Kasumi-1 (cell line): ENCODE measurements at regions not wholly inside any gene's neighbourhood (a gene's known extent, or its start where the extent isn't known, plus 50 kb on each side); places are given as distances from the start of the nearest gene placed in this dataset.
A peak's percentile ranks its signal among the peaks of the same experiment; 100 is the strongest.
"Not testable (repeated sequence)": the region's sequence is repeated elsewhere in the genome, so short reads cannot be mapped to it uniquely, and the experiment has no call there.

Source experiments
- DNase-seq, 2 experiments: peaks; one replicate each; lab custom pipeline; 2025; lab: John Stamatoyannopoulos, UW

GRCh38 chr2:172287605-172288315, 139.6 kb upstream of the ITGA6 start:
- DNase-seq: no peak

- DNase-seq: no peak
These were observed 138.8 kb upstream of the ITGA6 start for GRCh38 chr2:172288603-172289002.

DNA sequence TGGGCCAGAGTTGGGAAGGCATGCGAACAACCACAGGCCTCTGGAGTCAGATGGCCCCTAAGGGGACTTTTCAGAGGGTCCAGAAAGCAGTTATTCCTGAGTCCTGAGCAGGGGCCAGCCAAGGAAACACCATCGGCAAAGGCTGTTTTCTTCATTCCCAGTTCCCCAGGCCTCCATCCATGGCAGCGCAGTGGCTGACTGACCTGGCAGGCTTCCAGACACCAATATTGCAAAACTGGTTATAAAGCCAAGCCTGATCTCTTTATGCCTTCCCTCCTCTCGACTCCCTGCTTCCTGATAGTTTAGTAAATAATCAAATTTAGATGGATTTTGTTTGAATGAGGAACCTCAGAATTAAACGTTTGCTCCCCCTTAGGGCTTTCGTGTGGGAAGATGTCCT, 133.4 kb upstream of the ITGA6 start:
- DNase-seq: peak; percentile 66 to 67

DNA sequence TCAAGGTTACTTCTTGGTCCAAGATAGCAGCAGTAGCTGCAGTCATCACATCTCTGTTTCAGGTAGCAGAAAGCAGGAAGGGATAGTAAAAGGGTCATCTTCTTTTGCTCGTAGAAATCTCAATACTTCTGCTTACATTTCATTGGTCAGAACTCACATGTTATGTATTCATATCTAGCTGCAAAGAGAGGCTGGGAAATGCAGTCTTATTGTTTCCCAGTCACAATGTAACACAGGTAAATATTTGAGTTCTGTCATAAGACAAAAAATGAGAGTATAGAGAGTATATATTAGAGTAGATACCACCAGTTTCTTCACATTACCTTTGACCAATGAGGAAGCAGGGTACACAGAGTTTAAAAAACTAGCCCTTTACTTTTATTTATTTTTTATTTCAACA, 132.4 kb upstream of the ITGA6 start:
- DNase-seq: no peak

DNA sequence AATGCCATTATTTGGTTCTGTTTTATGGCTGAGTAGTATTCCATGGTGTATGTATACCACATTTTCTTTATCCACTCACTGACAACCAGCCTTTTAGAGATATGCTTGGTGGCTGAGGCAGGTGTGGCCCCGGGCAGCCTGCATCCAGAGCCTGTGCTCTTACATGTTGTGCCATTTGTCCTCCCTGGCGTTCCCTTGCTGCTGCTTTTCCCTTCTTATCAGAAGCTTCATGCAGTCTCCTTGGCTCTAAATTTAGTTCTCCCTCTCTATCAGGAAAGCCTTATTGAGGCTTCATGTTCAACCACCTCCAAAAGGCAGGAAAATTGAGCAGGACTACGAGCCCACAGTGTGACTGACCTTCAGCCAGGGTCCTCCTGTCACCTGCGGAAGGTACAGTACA, 131.7 kb upstream of the ITGA6 start:
- no peak for DNase-seq

GRCh38 chr2:172296267-172297046, 130.9 kb upstream of the ITGA6 start:
- no peak for DNase-seq

GRCh38 chr2:172297531-172297930, 129.9 kb upstream of the ITGA6 start:
- no peak for DNase-seq

GRCh38 chr2:172297950-172298349, 129.4 kb upstream of the ITGA6 start:
- no peak for DNase-seq

- no peak for DNase-seq
These were observed 127.6 kb upstream of the ITGA6 start for GRCh38 chr2:172299741-172300140.

DNA sequence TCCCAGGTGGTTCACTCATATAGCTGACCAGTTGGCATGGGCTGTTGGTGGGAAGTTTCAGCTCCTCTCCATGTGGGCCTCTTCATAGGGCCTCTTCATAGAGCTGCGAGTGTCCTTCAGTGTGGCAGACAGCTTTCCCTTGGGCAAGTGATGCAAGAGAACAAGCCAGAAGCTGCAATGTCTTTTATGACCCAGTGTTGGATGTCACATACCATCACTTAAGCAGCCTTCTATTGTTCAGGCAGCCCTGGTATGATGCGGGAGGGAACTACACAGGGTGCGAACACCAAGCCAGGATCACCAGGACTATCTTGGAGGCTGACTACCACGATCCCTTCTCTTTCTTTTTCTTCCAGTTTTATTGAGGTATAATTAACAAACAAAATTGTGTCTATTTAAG, 126.5 kb upstream of the ITGA6 start:
- no peak for DNase-seq

DNA sequence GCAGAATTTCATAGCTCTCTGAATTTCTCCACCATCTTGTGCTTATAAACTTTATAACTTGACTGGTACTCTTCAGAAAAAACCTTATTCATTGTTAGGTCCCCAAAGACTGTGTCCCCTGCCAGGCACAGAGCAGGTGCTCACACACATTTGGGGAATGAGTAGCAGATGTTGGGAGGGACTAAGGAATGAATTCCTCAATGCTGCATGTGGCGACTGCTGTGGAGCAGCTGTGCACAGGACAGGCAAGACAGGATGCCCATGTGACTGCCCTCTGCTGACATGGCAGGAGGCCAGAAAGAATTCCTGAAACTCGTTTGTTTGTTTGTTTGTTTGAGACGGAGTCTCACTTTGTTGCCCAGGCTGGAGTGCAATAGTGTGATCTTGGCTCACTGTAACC, 122.3 kb upstream of the ITGA6 start:
- DNase-seq: no peak

GRCh38 chr2:172307800-172308199, 119.6 kb upstream of the ITGA6 start:
- peak; percentile 27 to 32 for DNase-seq

DNA sequence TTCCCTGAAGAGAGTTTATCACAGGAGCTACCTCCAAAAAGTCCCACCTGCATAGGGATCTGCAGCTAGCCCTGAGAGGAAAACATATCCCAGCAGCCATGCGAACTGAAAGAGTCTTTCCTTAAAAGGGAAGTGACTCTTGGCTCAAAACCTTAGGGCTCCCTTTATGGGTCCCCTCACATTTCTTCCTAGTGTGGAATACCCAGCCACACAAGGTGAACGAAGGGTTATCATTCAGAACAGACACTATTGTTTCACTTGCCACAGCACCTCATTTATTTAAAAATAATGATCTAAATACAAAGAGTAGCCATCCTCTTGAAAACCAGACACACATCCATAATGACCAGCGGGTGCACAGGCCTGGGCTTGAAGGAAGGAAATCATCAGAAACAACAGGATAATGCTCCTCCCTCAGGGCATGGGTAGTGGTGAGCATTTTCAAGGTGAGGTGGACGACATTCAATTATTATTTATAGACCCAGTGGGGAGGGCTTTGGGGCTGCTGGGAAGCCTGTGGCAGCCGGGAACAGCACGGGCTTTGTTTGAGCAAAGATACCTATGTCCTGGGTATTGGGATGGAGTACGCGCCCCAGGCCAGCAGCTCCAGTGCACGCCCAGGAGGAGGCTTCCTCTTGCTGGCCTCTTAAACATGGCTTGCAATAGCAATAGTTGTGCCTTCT, 119.0 kb upstream of the ITGA6 start:
- DNase-seq: no peak

- no peak for DNase-seq
These were observed 115.5 kb upstream of the ITGA6 start for GRCh38 chr2:172311921-172312345.

- DNase-seq: no peak
These were observed 113.6 kb upstream of the ITGA6 start for GRCh38 chr2:172313715-172314341.

GRCh38 chr2:172315070-172315469, 112.3 kb upstream of the ITGA6 start:
- DNase-seq: not testable (repeated sequence)

- no peak for DNase-seq
These were observed 105.3 kb upstream of the ITGA6 start for GRCh38 chr2:172322049-172322448.

DNA sequence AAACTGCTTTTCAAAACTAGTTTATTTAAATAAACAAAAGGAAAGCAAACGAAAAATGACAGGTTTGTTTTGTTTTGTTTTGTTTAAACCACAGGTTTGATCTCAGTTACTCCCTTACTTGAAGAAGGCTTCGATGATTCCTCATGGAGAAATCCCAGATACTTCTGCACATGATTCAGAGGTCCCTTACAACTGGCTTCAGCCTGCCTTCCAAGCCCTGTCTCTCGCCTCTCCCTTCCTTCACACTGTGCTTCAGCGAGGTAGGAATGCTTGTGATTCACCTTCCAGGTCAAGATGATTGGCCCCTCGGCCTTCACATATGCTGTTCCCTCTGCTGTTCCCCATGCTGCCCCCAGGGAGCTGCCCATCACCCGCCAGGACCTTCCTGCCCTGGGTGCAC, 104.1 kb upstream of the ITGA6 start:
- DNase-seq: no peak

DNA sequence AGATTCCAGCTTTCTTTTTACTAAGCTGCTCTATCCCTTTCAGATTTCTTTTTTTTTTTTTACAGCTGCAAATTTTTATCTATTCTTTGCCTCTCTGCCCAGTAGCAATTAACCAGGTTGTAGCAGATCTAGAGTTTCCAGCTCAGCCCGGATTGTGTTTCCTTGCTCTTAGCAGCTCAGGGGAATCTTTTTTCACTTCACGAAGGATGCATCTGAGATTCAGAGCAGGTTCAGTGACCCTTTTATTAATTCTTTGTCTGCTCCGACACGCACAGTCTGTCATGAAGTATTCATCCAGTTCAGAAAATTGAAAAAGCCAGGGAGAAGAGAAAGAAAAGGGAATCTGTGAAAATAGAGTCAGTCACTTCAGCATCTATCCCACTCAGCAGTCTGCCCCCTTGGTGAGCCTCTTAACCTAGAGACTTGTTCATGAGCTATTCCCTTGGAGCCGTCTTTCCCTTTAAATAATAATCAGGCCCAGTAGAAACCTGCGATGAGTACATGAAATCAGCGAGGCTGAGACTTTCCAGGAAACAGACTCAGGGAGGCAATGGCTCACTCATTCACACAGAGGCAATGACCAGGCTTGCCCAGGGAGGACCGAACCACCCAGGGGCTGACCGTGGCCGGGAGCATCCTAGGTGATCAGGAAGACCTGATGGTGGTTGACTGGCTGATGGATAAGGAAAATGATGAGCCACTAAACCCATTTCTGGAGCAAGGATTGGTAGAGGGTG, 103.4 kb upstream of the ITGA6 start:
- no peak for DNase-seq

DNA sequence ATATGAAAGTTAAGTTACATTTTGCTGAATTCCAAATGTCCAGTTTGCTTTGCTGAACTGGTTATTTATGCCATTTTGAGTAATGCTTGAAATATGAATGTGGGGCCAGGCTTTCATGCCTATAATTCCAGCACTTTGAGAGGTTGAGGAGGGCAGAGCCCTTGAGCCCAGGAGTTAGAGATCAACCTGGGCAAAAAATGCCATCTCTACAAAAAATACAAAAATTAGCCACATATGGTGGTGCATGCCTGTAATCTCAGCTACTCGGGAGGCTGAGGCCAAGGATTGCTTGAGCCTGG, 101.2 kb upstream of the ITGA6 start:
- DNase-seq: no peak

DNA sequence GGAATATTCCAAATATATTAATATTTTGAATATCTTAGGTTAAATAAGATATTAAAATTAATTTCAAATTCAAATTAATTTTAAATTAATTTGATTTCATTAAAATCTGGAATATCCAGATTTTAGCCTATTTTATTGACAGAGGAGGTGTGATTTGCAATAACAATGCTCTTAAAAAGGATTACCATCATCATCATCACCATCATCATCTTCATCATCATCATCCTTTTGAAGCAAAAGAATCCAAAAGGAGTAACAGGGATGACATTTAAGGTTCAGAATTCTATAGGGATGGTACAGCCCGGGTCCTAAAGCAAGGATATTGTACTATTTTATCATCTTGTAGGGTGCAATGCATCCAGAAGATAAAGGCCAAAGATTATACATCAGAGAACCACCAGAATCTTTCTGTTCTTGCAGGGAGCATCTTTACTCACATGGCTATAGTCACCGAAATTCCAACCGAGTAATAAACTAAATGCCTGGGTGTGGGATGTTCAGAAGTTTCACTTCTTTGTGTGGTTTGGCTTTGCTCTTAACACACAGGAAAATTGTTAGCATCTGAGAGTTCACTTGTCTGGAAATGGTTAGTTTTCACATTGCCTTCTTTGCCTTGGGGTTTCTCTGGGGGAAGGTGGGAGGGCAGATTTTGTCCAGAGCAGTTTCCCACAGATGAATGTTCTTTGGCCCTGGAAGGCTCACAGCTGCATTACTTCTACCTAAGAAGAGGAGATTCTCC, 99.1 kb upstream of the ITGA6 start:
- no peak for DNase-seq
